A549 (cell line): ENCODE measurements at regions not wholly inside any gene's neighbourhood (a gene's known extent, or its start where the extent isn't known, plus 50 kb on each side); places are given as distances from the start of the nearest gene placed in this dataset.

ENCODE experiments used
- BHLHE40 ChIP-seq: IDR thresholded peaks from 2 replicates; pipeline ENCODE4 v1.6.1; 2012; ENCODE audit warnings: low read depth, low read length, inconsistent platforms
- ESRRA ChIP-seq: fragments of 150-350 bp; IDR thresholded peaks from 2 replicates; pipeline ENCODE4 v1.6.1; 2014; ENCODE audit warnings: mild to moderate bottlenecking, low read length, borderline replicate concordance
- MYC ChIP-seq: IDR thresholded peaks from 2 replicates; pipeline ENCODE4 v1.6.1; 2012; ENCODE audit warnings: mild to moderate bottlenecking, inconsistent platforms, low read length, improper control_type of control experiment, borderline replicate concordance
- SMC3 ChIP-seq: fragments of >200 bp; sonication (Bioruptor Twin); formaldehyde crosslinking; IDR thresholded peaks from 3 replicates; pipeline ENCODE4 v1.6.1; 2018; ENCODE audit warnings: inconsistent platforms
- ZNF302 ChIP-seq: fragments of 250-450 bp; sonication (Bioruptor Pico); IDR thresholded peaks from 2 replicates; pipeline ENCODE4 v1.9.0; 2021; ENCODE audit warnings: inconsistent platforms, mild to moderate bottlenecking, moderate library complexity
- TF ChIP-seq, protein P1 (sequence below): fragments of >200 bp; sonication (Bioruptor Twin); formaldehyde crosslinking; IDR thresholded peaks from 3 replicates; pipeline ENCODE4 v1.5.1; 2016
- TF ChIP-seq, protein P2 (sequence below): fragments of 450-650 bp; IDR thresholded peaks from 2 replicates; pipeline ENCODE4 v1.6.1; 2014; ENCODE audit warnings: antibody characterized with exemption
- TF ChIP-seq, protein P3 (sequence below): IDR thresholded peaks from 2 replicates; pipeline ENCODE4 v1.6.1; 2012
- TF ChIP-seq, protein P4 (sequence below): IDR thresholded peaks from 2 replicates; pipeline ENCODE4 v1.6.1; 2012

DNA sequence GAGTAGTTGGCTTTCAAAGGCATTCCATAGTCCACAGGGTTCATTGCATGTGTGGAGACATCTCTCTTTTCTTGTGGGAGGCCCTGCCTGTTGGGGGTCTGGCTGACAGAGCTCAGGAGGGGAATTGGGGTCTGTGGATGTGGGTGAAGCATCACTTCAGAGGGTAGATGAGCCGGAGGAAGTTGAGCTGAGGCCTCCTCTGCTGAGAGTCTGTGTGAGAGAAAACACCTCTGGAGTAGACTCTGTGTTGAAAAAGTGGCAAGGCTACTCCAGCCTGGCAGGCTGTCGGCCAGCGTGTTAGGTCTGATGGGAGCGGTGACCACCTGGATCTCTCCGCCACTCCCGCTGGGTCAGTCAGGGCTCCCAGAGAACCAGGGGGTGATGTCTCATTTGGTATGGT, 358.0 kb upstream of the MGMT start:
- TF ChIP-seq ESRRA (no peak), SMC3 (no peak), BHLHE40 (no peak), MYC (no peak), ZNF302 (CRISPR knock-in tag) (no peak)
- TF ChIP-seq, protein P1, sequence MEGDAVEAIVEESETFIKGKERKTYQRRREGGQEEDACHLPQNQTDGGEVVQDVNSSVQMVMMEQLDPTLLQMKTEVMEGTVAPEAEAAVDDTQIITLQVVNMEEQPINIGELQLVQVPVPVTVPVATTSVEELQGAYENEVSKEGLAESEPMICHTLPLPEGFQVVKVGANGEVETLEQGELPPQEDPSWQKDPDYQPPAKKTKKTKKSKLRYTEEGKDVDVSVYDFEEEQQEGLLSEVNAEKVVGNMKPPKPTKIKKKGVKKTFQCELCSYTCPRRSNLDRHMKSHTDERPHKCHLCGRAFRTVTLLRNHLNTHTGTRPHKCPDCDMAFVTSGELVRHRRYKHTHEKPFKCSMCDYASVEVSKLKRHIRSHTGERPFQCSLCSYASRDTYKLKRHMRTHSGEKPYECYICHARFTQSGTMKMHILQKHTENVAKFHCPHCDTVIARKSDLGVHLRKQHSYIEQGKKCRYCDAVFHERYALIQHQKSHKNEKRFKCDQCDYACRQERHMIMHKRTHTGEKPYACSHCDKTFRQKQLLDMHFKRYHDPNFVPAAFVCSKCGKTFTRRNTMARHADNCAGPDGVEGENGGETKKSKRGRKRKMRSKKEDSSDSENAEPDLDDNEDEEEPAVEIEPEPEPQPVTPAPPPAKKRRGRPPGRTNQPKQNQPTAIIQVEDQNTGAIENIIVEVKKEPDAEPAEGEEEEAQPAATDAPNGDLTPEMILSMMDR = no peak
- TF ChIP-seq, protein P2, sequence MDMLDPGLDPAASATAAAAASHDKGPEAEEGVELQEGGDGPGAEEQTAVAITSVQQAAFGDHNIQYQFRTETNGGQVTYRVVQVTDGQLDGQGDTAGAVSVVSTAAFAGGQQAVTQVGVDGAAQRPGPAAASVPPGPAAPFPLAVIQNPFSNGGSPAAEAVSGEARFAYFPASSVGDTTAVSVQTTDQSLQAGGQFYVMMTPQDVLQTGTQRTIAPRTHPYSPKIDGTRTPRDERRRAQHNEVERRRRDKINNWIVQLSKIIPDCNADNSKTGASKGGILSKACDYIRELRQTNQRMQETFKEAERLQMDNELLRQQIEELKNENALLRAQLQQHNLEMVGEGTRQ = no peak
- TF ChIP-seq, protein P3, sequence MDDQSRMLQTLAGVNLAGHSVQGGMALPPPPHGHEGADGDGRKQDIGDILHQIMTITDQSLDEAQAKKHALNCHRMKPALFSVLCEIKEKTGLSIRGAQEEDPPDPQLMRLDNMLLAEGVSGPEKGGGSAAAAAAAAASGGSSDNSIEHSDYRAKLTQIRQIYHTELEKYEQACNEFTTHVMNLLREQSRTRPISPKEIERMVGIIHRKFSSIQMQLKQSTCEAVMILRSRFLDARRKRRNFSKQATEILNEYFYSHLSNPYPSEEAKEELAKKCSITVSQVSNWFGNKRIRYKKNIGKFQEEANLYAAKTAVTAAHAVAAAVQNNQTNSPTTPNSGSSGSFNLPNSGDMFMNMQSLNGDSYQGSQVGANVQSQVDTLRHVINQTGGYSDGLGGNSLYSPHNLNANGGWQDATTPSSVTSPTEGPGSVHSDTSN = no peak
- TF ChIP-seq, protein P4, sequence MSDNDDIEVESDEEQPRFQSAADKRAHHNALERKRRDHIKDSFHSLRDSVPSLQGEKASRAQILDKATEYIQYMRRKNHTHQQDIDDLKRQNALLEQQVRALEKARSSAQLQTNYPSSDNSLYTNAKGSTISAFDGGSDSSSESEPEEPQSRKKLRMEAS = no peak
